AG04449 (cell line): ENCODE measurements at regions not wholly inside any gene's neighbourhood (a gene's known extent, or its start where the extent isn't known, plus 50 kb on each side); places are given as distances from the start of the nearest gene placed in this dataset.
"Not testable (repeated sequence)": the region's sequence is repeated elsewhere in the genome, so short reads cannot be mapped to it uniquely, and the experiment has no call there.

ENCODE experiments used
- CTCF ChIA-PET: fragments of 350-600 bp; formaldehyde crosslinking; extraction: SDS; loops from one replicate; lab custom pipeline; 2021; ENCODE audit warnings: antibody characterized with exemption; lab: Yijun Ruan, JAX
- POLR2A ChIA-PET: fragments of 400-600, 350-600 bp; formaldehyde crosslinking; extraction: SDS; loops from one replicate; lab custom pipeline; 2020; ENCODE audit warnings: antibody characterized with exemption, inconsistent platforms; lab: Yijun Ruan, JAX
- DNase-seq: peaks from one replicate; pipeline ENCODE4 v3.0.0-alpha.2; 2010; ENCODE audit warnings: low read depth, low spot score
- H3K4me3 ChIP-seq: 2 replicates; pipeline ENCODE4 v1.5.1; 2011; ENCODE audit warnings: low read depth, mild to moderate bottlenecking, control low read depth, low read length
- TF ChIP-seq, protein P1 (sequence below): IDR thresholded peaks from one replicate; pipeline ENCODE4 v1.5.1; 2011; ENCODE audit warnings: mild to moderate bottlenecking, moderate library complexity, low read length, control low read depth, inconsistent platforms; ENCODE audit not compliant: insufficient read depth; ENCODE audit errors: missing control alignments

GRCh38 chr1:5770981-5771765, 221.1 kb downstream of the NPHP4 start:
- no peak overlapping the region for H3K4me3 ChIP-seq
- TF ChIP-seq, protein P1, sequence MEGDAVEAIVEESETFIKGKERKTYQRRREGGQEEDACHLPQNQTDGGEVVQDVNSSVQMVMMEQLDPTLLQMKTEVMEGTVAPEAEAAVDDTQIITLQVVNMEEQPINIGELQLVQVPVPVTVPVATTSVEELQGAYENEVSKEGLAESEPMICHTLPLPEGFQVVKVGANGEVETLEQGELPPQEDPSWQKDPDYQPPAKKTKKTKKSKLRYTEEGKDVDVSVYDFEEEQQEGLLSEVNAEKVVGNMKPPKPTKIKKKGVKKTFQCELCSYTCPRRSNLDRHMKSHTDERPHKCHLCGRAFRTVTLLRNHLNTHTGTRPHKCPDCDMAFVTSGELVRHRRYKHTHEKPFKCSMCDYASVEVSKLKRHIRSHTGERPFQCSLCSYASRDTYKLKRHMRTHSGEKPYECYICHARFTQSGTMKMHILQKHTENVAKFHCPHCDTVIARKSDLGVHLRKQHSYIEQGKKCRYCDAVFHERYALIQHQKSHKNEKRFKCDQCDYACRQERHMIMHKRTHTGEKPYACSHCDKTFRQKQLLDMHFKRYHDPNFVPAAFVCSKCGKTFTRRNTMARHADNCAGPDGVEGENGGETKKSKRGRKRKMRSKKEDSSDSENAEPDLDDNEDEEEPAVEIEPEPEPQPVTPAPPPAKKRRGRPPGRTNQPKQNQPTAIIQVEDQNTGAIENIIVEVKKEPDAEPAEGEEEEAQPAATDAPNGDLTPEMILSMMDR, result no peak
- ChIA-PET CTCF (no interaction called here), POLR2A (no interaction called here)
- DNase-seq, result no peak

GRCh38 chr1:5769760-5770159, 222.5 kb downstream of the NPHP4 start:
- POLR2A ChIA-PET, result no interaction called here
- no peak overlapping the region for H3K4me3 ChIP-seq
- TF ChIP-seq, protein P1, result no peak
- CTCF ChIA-PET, result no interaction called here
- no peak for DNase-seq

- H3K4me3 ChIP-seq, result no peak overlapping the region
- ChIA-PET CTCF (no interaction called here), POLR2A (no interaction called here)
- DNase-seq, result no peak
- TF ChIP-seq, protein P1, result no peak
These were observed 223.1 kb downstream of the NPHP4 start for GRCh38 chr1:5769146-5769545.

DNA sequence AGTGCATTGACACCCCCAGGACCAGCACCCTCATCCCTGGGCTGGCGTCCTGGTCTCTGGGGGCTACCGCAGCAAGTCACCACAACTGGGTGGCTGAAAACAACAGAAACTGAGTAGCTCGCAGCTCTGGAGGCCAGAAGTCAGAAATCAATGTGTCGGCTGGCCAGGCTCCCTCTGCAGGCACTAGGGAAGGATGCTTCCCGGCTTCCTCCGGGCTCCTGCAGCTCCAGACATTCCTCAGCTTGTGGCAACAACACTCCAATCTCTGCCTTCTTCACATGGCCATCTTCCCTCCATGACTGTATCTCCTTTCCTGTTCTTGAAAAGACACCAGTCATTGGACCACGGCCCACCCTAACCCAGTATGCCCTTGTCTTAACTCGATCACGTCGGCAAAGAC, 224.2 kb downstream of the NPHP4 start:
- TF ChIP-seq, protein P1, result no peak
- no peak for DNase-seq
- ChIA-PET CTCF (no interaction called here), POLR2A (no interaction called here)
- no peak overlapping the region for H3K4me3 ChIP-seq

- H3K4me3 ChIP-seq, DNase-seq, CTCF ChIA-PET, POLR2A ChIA-PET: not testable (repeated sequence)
These were observed 225.2 kb downstream of the NPHP4 start for GRCh38 chr1:5766996-5767395.

GRCh38 chr1:5765997-5766913, 226.0 kb downstream of the NPHP4 start:
- CTCF ChIA-PET, result no interaction called here
- POLR2A ChIA-PET, result no interaction called here
- H3K4me3 ChIP-seq, result no peak overlapping the region
- TF ChIP-seq, protein P1, result no peak
- DNase-seq, result no peak
